Stimulated activated CD8-positive, alpha-beta memory T cell treated with anti-CD3 and anti-CD28 coated beads, Interleukin-4, amount 100 ng/mL, for 48 hours (primary cell): ENCODE measurements at regions not wholly inside any gene's neighbourhood (a gene's known extent, or its start where the extent isn't known, plus 50 kb on each side); places are given as distances from the start of the nearest gene placed in this dataset.
"Not testable (repeated sequence)": the region's sequence is repeated elsewhere in the genome, so short reads cannot be mapped to it uniquely, and the experiment has no call there.

Experiments used
- DNase-seq: peaks from one replicate; pipeline ENCODE4 v3.0.0-alpha.2; 2020

DNA sequence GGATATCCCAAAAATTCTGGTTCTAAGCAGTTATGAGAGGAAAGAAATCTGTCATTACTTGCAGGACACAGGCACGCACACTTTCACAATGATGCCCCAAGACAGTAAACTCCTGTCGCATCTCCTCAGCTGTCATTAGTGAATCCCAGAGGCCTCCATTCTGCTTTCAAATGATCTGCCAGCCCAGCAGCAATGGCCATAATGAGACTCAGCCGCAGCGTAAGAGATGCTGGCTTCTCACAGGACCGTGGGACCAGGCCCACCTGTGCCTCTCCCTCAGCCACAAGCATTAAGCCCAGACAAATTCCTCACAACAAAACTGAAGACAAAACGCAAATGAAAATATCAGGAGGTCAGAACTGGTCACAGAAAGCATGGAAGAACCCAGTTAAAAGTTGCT is 98.0 kb upstream of the VLDLR start:
- no peak for DNase-seq

DNA sequence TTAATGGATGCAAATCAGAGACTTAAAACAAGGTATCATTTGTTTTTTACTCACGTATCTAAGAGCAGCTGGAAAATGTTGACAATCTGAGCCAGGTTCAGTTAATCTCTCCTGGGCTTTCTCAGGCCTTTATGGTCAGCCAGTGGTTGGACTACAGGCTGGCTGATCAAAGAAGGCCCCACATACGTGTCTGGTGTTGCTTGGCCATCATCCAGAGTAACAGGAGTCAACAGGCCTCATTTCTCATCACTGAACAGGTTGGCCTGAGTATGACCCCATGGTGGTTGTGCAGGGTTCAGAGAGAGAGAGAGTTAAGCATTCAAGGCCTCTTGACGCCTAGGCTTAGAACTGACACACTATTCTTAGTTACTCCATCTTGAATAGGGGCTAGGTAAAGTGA is 97.0 kb upstream of the VLDLR start:
- DNase-seq: no peak

DNA sequence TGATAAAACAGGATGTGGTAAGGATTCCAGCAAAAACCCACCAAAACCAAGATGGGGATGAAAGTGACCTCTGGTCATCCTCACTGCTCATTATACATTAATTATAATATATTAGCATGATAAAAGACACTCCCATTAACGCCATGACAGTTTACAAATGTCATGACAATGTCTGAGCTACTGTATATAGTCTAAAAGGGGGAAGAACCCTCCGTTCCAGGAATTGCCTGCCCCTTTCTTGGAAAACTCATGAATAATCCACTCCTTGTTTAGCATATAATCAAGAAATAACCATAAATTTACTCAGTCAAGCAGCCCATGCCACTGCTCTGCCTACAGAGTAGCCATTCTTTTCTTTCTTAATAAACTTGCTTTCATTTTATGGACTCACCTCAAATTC is 96.4 kb upstream of the VLDLR start:
- DNase-seq: no peak

DNA sequence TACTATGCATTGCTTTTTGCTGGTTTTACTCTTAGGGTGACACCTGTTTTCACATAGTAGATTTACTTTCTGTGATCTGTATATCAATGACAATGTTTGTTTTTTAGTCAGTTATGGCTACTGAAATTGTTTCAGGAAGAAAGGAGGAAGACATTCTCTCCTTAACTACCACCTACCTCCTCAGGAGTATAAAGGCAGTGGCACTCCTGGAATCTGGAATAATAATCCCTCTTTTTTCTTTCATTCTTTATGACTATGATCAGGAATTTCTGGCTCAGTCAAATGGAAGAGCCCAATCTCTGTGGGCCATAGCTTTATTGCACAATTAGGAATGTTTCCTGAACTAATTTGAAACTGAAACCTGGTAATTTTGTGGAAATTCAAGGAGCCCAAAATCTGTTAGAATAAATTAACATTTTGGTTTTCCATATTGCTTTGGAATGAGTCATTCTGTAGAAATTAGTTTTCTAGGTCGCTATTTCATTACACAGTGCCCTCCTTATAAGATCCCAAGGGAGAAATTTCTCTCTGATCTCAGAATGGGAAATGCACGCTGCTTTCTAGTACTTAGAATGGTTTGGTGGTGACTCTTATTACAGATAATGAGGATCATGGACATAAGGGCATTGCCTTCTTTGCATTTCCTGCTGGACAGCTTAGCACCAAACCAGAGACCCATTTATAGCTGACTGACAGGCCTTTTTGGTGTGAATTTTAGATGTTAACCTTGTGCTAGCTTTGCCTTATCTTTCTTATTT is 95.3 kb upstream of the VLDLR start:
- no peak for DNase-seq

DNA sequence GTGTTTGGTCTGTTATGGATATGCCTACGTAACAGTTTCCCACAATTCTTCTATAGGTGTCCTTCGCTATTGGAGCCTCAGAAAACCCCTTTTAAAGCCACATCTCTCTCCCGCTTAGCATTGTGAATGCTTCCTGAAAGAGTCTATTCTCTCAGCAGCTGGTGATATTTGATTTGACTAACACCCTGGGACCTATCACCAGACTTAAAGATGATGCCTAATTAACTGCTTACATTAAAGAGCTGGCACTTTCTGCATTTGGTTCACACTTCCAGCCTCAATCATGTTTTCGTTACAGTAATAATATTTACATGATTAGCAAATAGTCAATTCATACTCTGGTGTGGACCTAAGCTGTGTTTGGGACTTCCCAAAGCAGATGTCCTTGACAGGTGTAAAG is 90.1 kb upstream of the VLDLR start:
- no peak for DNase-seq

DNA sequence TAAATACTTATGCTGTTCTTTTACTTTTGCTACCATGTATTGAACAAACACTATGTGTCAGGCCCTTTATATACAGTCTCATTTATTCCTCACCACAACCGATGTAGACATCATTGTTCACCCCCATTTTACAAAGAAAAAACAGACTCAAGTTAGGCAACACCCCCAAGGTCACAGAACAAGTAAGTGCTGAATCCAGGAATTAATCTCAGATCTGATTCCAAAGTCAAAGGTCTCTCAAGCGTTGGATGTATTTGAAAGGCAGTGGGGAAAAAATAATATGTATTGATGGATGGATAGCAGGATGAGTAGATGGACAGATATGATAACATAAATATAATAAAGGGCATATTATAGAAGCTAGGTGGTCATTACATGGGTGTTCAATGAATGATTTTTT is 85.1 kb upstream of the VLDLR start:
- DNase-seq: no peak

DNA sequence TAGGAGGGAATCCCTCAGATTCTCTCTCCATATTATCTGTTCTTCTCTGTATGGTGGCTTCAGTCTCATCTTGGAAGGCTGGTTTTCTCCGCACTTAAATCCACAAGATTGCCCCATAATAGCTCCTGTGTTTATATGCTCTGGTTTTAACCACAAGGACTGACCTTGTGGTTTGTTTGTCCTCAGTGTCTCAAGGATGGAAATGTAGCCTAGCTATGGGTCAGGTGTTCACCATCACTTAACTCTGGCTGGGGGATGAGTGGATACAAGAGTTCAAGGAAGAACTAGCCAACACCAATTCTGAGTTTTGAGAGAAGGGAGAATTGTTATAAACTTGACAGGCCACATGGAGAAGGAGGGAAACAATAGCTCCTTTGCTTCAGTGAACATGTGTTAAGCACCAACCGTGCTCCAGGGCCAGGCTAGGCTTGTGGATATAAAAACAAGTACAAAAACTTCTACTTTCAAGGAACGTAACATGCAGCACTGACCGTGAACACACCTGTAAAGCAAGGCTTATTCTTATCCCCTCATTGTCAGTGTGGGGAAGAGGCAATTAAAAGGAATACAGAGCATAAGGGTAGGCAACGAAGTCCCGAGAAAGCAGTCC is 75.6 kb upstream of the VLDLR start:
- no peak for DNase-seq

DNA sequence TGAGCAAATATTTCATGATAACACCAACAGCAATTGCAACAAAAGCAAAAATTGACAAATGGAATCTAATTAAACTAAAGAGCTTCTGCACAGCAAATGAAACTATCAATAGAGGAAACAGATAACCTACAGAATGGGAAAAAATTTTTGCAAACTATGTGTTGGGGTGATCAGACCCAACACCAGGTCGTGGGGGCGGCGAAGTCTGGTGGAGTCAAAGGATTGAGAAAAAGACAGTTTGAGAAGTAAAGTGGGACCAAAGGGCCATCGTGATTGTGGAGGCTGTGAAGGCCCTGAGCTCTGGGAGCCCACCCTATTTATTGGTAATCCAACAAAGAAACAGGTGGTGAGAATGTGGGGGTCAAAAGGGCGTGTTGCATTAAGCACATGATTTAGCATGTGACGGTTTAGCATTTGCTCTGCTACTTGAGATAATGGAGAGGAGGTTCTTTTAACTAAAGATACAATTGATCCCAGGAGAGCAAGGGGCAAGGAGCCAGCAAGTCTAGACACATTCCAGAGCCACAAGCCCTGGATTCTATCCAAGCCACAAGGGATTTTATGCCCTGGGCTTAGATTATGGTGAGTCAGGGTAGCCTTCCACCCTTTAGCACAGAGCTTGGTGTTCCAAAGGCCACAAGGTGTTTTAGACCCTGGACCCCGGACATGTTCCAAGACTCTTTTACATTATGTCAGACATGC is 65.5 kb upstream of the VLDLR start:
- DNase-seq: not testable (repeated sequence)

DNA sequence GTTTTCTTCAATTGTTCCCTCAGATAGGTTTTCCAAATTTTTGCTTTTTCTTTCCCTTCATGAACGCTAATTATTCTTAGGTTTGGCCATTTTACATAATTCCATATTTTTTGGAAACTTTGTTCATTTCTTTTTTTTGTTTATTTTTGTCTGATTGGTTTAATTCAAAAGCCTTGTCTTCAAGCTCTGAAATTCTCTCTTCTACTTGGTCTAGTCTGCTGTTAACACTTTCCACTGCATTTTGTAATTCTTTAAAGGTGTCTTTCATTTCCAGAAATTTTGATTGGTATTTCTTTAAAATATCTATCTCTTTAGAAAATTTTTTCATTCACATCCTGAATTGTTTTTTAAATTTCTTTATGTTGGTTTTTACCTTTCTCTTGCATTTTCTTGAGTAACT is 63.9 kb upstream of the VLDLR start:
- no peak for DNase-seq

DNA sequence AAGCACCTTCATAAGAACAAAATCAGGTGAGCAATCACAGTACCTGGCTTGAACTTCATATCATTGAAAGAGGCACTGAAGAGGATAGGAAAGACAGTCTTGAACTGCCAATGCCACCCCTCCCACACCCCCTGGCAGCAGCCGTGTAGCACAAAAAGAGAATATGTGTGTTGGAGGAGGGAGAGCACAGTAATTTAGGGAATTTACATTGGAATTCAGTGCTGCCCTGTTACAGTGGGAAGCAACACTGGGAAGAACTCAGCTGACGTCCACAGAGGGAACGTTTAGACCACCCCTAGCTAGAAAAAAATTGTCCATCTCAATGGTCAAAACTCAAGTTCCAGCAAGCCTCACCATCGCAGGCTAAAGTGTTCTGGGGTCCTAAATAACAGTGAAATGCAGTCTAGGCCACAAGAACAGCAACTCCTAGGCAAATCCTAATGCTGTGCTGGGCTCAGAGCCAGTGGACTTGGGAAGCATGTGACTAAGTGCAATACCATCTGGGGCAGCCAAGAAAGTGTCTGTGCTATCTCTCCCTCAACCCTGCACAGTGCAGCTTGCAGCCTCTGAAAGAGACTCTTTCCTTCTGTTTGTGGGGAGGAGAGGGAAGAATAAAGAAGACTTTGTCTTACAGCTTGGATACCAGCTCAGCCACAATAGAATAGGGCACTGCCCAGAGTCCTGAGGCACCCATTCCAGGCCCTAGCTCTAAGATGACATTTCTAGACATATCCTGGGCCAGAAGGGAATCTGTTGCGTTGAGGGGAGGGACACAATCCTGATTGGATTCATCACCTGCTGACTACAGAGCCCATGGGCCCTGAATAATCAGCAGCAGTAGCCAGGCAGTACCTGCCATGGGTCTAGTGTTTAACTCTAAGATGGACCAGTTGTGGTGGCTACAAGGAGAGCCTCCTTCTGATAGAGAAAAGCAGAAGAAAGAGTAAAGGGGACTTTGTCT is 62.1 kb upstream of the VLDLR start:
- no peak for DNase-seq

DNA sequence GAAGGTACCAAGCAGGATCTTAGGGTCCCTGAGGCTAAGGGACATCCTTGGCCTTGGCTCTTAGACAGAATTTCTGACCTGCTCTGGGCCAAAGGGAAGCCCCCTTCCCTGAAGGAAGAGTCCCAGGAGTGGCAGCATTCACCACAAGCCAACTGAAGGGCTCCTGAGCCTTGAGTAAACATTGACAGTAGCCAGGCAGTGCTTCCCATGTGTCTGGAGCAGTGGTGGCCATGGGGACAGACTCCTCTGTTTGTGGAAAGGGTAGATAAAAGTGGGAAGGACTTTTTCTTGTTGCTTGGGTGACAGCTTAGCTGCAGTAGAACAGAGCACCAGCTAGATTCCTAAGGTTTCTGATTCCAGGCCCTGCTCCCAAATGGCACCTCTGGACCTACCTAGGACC is 61.4 kb upstream of the VLDLR start:
- no peak for DNase-seq

DNA sequence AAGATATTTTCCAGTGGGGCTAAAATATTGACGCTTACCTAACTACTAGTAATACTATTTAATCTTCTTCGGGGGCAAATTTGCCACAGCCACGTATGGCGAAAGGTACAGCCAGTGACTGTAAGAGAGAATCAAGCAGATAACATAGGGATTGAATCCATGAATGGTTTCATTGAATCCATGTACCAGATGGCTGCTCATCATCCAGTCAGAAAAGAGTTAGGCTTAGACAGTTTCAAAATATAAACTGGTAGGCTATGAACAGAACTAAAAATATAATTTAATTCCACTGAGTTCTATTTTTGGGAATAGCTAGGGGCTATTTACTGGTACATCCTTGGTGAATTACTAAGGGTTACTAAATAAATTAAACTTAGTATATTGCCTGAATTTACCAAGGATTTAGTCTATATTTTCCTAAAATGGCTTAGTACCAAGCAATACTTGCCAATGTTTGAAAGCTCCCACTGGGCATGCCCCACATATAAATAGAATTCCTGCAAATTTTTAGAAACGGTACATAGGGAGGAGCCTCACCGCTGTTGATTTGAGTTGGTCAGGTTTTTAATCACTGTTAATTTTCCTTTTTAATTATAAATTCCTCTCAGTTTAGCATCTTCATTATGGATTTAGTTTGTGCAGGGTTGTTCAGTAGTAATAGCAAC is 55.8 kb upstream of the VLDLR start:
- DNase-seq: no peak

DNA sequence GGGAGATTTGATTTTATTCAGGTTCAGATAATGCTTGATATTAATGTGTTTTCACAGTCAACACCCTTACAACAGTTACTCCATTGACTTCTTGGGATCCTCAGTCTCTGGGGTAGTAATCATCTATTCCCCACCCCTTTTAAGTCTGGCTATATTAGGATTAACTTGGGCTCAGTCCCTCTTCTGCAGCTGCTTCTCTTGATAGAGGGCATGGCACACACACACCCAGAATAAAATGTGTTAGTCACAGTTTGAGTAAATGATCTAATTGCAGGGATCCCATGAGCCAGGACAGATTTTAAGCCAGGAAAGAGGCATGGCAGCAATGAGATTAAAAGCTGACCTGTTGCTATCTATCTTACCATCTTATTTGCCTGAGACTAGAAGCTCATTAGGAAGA is 53.7 kb upstream of the VLDLR start:
- no peak for DNase-seq

DNA sequence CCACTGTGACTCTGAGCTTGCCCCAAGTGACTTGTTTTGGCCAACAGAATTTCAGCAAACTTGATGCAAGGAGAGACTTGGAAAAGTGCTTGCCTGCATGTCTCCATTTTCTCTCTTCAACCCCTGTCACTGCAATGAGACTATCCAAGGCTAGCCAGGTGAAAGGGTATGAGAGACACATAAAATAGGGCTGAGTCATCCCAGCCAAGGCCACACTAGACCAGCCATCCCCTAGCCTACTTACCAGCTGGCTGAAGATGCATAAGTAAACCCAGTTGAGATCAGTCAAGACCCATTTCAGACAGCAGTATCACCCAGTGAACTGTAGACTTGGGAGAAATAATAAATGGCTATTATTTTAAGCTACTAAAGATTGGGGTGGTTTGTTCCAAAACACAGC is 52.9 kb upstream of the VLDLR start:
- DNase-seq: no peak

DNA sequence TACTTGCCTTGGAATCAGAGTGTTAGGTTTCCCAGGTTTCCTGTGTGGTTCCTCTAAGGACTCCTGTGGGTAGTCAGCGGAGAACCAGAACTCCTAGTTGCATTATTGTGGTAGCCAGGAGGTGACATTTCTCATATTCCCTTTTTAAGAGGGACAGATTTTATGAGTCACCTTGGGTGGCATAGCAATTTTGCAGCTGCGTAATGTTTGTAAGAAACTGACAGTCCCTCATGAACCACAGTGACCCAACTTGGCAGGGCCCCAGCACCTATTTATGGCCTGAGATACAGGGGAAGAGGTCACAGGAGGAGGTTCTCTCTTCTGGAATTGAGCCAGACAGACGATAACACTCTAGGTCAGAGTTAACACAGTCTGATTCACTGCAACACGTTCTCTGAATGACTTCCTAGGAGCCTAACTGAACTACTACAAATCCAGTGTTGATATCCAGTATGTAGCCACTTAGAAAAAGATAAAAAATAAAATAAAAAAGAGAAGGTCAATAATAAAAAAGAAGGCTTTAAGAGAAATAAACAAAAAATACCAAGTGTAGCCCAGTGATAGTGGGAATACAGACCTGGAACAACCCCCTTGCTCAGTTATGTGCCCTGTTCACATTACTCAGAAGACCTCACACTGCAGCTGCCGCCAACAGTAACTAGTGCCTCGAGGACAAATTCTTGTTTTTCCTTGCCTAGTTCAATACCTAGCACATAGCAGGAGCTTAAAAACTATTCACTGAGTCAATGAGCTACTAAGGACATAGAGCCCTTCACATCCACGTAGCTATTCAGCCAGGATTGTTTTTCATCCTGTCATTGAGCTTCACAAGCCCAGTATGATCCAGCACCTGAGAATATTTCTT is 50.7 kb upstream of the VLDLR start:
- peak; percentile 75 for DNase-seq
